CD8-positive, alpha-beta memory T cell (primary cell): ENCODE measurements at regions not wholly inside any gene's neighbourhood (a gene's known extent, or its start where the extent isn't known, plus 50 kb on each side); places are given as distances from the start of the nearest gene placed in this dataset.

Source experiments
- CTCF ChIA-PET: fragments of 350-600 bp; sonication (Branson Sonifier 250); formaldehyde crosslinking; loops from one replicate; lab custom pipeline; 2021; ENCODE audit warnings: antibody characterized with exemption; lab: Charles Lee
- POLR2A ChIA-PET: fragments of 350-600 bp; sonication (Branson Sonifier 250); formaldehyde crosslinking; loops from one replicate; lab custom pipeline; 2021; ENCODE audit warnings: antibody characterized with exemption; lab: Charles Lee
- DNase-seq, 5 donors: peaks; one replicate each; pipeline versions ENCODE4 v3.0.0 to v3.0.0-alpha.2; 2020 to 2022; ENCODE audit warnings: mixed read lengths in 1 of 5
- H3K27ac ChIP-seq: one replicate; pipeline ENCODE4 v1.7.0; 2013; ENCODE audit warnings: low read depth, mild to moderate bottlenecking, low read length, moderate library complexity
- H3K27me3 ChIP-seq: 2 replicates; pipeline ENCODE4 v1.7.0; 2013; ENCODE audit warnings: low read length, mild to moderate bottlenecking; ENCODE audit not compliant: insufficient read depth, poor library complexity, severe bottlenecking
- H3K36me3 ChIP-seq: 2 replicates; pipeline ENCODE4 v1.7.0; 2013; ENCODE audit warnings: mild to moderate bottlenecking, low read length, moderate library complexity; ENCODE audit not compliant: insufficient read depth
- H3K4me1 ChIP-seq: 2 replicates; pipeline ENCODE4 v1.7.0; 2013; ENCODE audit warnings: mild to moderate bottlenecking, low read length, moderate library complexity; ENCODE audit not compliant: insufficient read depth
- H3K4me3 ChIP-seq: 2 replicates; pipeline ENCODE4 v1.7.0; 2013; ENCODE audit warnings: mild to moderate bottlenecking, low read length
- H3K9me3 ChIP-seq: 2 replicates; pipeline ENCODE4 v1.7.0; 2013; ENCODE audit warnings: mild to moderate bottlenecking, low read length
- H3K27ac Mint-ChIP-seq, 8 donors: one replicate each; pipeline ENCODE4 v1.8.0; 2020 to 2021; ENCODE audit warnings: mixed read lengths in 8 of 8, mild to moderate bottlenecking in 6 of 8, inconsistent platforms in 3 of 8, moderate library complexity in 3 of 8
- H3K27me3 Mint-ChIP-seq, 2 donors: one replicate each; pipeline ENCODE4 v1.8.0; 2020 to 2021; ENCODE audit warnings: mixed read lengths in 2 of 2, mild to moderate bottlenecking in 1 of 2, moderate library complexity in 1 of 2
- H3K36me3 Mint-ChIP-seq, 3 donors: one replicate each; pipeline ENCODE4 v1.8.0; 2020 to 2021; ENCODE audit warnings: mixed read lengths in 3 of 3, inconsistent platforms in 1 of 3, mild to moderate bottlenecking in 1 of 3
- H3K4me1 Mint-ChIP-seq, 3 donors: one replicate each; pipeline ENCODE4 v1.8.0; 2020 to 2021; ENCODE audit warnings: mixed read lengths in 3 of 3, inconsistent platforms in 1 of 3, mild to moderate bottlenecking in 1 of 3
- H3K4me3 Mint-ChIP-seq, 7 donors: one replicate each; pipeline ENCODE4 v1.8.0; 2020 to 2021; ENCODE audit warnings: mixed read lengths in 7 of 7, mild to moderate bottlenecking in 6 of 7, moderate library complexity in 4 of 7, inconsistent platforms in 2 of 7
- H3K9me3 Mint-ChIP-seq, 5 donors: one replicate each; pipeline ENCODE4 v1.8.0; 2020 to 2022; ENCODE audit warnings: mixed read lengths in 5 of 5, mild to moderate bottlenecking in 3 of 5, moderate library complexity in 2 of 5, inconsistent platforms in 1 of 5

- peaks cover 39 to 69% of the 10 kb centered on the region in 2 donors for H3K27me3 Mint-ChIP-seq
- CTCF ChIA-PET, result no interaction called here
- H3K27ac Mint-ChIP-seq, result no peak overlapping the region
- POLR2A ChIA-PET, result no interaction called here
- Histone ChIP-seq H3K4me3 (no peak overlapping the region), H3K27ac (no peak overlapping the region), H3K4me1 (peaks cover 9% of the 10 kb centered on the region), H3K9me3 (no peaks in the 10 kb centered on the region), H3K36me3 (no peaks in the 10 kb centered on the region), H3K27me3 (no peaks in the 10 kb centered on the region)
- peak overlapping the region in 4 of 7 donors; percentile 29 to 59 (median 56) for H3K4me3 Mint-ChIP-seq
- peak in 1 of 5 donors; percentile 3 for DNase-seq
- peaks cover 10 to 14% (median 13%) of the 10 kb centered on the region in 3 donors for H3K4me1 Mint-ChIP-seq
- H3K36me3 Mint-ChIP-seq, result no peaks in the 10 kb centered on the region
- H3K9me3 Mint-ChIP-seq, result no peaks in the 10 kb centered on the region
These were observed 61.3 kb upstream of the TBXT start for GRCh38 chr6:166228839-166229528.

GRCh38 chr6:166228425-166228824 is 60.8 kb upstream of the TBXT start:
- Mint-ChIP-seq H3K4me3 (no peak overlapping the region), H3K9me3 (no peaks in the 10 kb centered on the region), H3K4me1 (peaks cover 10 to 14% (median 13%) of the 10 kb centered on the region in 3 donors), H3K27ac (no peak overlapping the region), H3K27me3 (peaks cover 39 to 69% of the 10 kb centered on the region in 2 donors), H3K36me3 (no peaks in the 10 kb centered on the region)
- POLR2A ChIA-PET, result no interaction called here
- H3K27ac ChIP-seq, result no peak overlapping the region
- CTCF ChIA-PET, result no interaction called here
- H3K4me1 ChIP-seq, result peaks cover 9% of the 10 kb centered on the region
- no peaks in the 10 kb centered on the region for H3K36me3 ChIP-seq
- no peaks in the 10 kb centered on the region for H3K9me3 ChIP-seq
- H3K4me3 ChIP-seq, result no peak overlapping the region
- no peaks in the 10 kb centered on the region for H3K27me3 ChIP-seq
- no peak for DNase-seq

- CTCF ChIA-PET, result no interaction called here
- Mint-ChIP-seq H3K9me3 (peaks cover 0 to 3% (median 0%) of the 10 kb centered on the region in 5 donors), H3K27ac (no peak overlapping the region), H3K27me3 (peaks cover 35 to 50% of the 10 kb centered on the region in 2 donors), H3K4me3 (no peak overlapping the region), H3K4me1 (peaks cover 2 to 19% (median 9%) of the 10 kb centered on the region in 3 donors), H3K36me3 (no peaks in the 10 kb centered on the region)
- peaks cover 4% of the 10 kb centered on the region for H3K4me1 ChIP-seq
- H3K36me3 ChIP-seq, result no peaks in the 10 kb centered on the region
- H3K27me3 ChIP-seq, result peaks cover 3% of the 10 kb centered on the region
- no peak overlapping the region for H3K4me3 ChIP-seq
- POLR2A ChIA-PET, result no interaction called here
- no peak for DNase-seq
- H3K27ac ChIP-seq, result no peak overlapping the region
- no peaks in the 10 kb centered on the region for H3K9me3 ChIP-seq
These were observed 55.4 kb upstream of the TBXT start for GRCh38 chr6:166223079-166223478.

DNA sequence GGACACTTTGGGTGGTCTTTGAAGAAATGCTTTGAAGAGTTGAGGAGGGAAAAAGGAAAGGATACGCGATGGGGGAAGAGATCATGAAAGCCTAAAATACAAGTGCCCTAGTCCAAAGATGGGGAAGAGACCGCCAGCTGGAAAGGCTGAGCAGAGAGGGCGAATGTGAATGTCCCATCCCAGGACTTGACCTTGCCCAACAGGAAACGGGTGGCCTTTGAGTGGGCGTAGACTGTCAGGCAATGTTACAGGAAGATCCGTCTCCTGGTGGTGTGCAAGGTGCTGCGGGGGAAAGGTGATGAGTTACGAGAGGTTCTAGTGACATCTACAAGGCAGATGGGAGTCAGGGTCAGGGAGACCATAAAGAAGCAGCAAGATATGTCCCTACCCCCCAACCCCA is 55.0 kb upstream of the TBXT start:
- ChIA-PET POLR2A (no interaction called here), CTCF (no interaction called here)
- Histone ChIP-seq H3K4me3 (no peak overlapping the region), H3K4me1 (peaks cover 4% of the 10 kb centered on the region), H3K27me3 (peaks cover 3% of the 10 kb centered on the region), H3K27ac (no peak overlapping the region), H3K9me3 (no peaks in the 10 kb centered on the region), H3K36me3 (no peaks in the 10 kb centered on the region)
- no peak for DNase-seq
- Mint-ChIP-seq H3K27ac (no peak overlapping the region), H3K9me3 (peaks cover 0 to 3% (median 0%) of the 10 kb centered on the region in 5 donors), H3K27me3 (peaks cover 35 to 48% of the 10 kb centered on the region in 2 donors), H3K4me3 (no peak overlapping the region), H3K36me3 (no peaks in the 10 kb centered on the region), H3K4me1 (peaks cover 2 to 19% (median 9%) of the 10 kb centered on the region in 3 donors)

GRCh38 chr6:166221636-166222035 is 54.0 kb upstream of the TBXT start:
- POLR2A ChIA-PET, result no interaction called here
- no peaks in the 10 kb centered on the region for H3K36me3 Mint-ChIP-seq
- no peak overlapping the region for H3K27ac ChIP-seq

DNA sequence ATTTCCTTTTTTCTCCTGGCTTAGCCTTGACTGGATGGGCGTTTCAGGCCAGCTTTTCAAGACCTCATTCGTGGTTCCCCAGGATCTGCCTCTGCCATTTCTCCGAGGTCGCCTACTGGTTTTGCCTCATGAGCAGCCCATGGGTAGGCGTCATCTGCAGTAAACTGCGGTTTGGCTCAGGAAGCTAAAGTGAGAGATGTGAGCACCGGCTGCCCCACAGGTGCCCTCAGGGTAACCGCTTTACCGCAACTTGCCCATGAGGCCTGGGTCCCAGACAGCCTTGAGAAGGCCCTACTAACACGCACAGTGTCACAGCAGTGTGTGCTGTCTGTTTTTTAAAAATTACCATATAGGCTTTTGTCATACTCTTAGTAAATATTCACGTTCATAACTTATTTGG is 53.4 kb upstream of the TBXT start:
- CTCF ChIA-PET, result no interaction called here

More at GRCh38 chr6:166221636-166222035, 54.0 kb upstream of the TBXT start:
- H3K4me3 Mint-ChIP-seq, result peak overlapping the region in 1 of 7 donors; percentile 66
- Histone ChIP-seq H3K27me3 (peaks cover 3% of the 10 kb centered on the region), H3K36me3 (no peaks in the 10 kb centered on the region), H3K9me3 (no peaks in the 10 kb centered on the region), H3K4me1 (peaks cover 4% of the 10 kb centered on the region), H3K4me3 (no peak overlapping the region)
- peaks cover 0 to 3% (median 0%) of the 10 kb centered on the region in 5 donors for H3K9me3 Mint-ChIP-seq
- no peak for DNase-seq
- peaks cover 2 to 19% (median 9%) of the 10 kb centered on the region in 3 donors for H3K4me1 Mint-ChIP-seq
- H3K27me3 Mint-ChIP-seq, result peaks cover 30 to 38% of the 10 kb centered on the region in 2 donors
- CTCF ChIA-PET, result no interaction called here
- no peak overlapping the region for H3K27ac Mint-ChIP-seq

More for the DNA sequence above, 53.4 kb upstream of the TBXT start:
- Mint-ChIP-seq H3K4me3 (peak overlapping the region in 3 of 7 donors; percentile 8 to 28 (median 11)), H3K27me3 (peaks cover 25 to 35% of the 10 kb centered on the region in 2 donors), H3K9me3 (peaks cover 0 to 3% (median 0%) of the 10 kb centered on the region in 5 donors), H3K4me1 (peaks cover 2 to 19% (median 9%) of the 10 kb centered on the region in 3 donors), H3K36me3 (no peaks in the 10 kb centered on the region), H3K27ac (no peak overlapping the region)
- POLR2A ChIA-PET, result no interaction called here
- DNase-seq, result peak in 2 of 5 donors; percentile 5 to 17
- H3K9me3 ChIP-seq, result no peaks in the 10 kb centered on the region
- H3K36me3 ChIP-seq, result no peaks in the 10 kb centered on the region
- peaks cover 3% of the 10 kb centered on the region for H3K27me3 ChIP-seq
- H3K4me3 ChIP-seq, result no peak overlapping the region
- no peak overlapping the region for H3K27ac ChIP-seq
- H3K4me1 ChIP-seq, result peaks cover 4% of the 10 kb centered on the region
